KMS-11 (cell line): ENCODE measurements at regions not wholly inside any gene's neighbourhood (a gene's known extent, or its start where the extent isn't known, plus 50 kb on each side); places are given as distances from the start of the nearest gene placed in this dataset.

Experiments used
- H2AFZ ChIP-seq: fragments of 200-600 bp; sonication (generic); 2 replicates; pipeline ENCODE4 v1.6.1; 2016; ENCODE audit warnings: antibody characterized with exemption, mixed run types, low read depth
- H3K27ac ChIP-seq: fragments of 200-600 bp; sonication (generic); 2 replicates; pipeline ENCODE4 v1.6.1; 2016; ENCODE audit warnings: mild to moderate bottlenecking, mixed run types
- H3K27me3 ChIP-seq: fragments of 200-600 bp; sonication (generic); 2 replicates; pipeline ENCODE4 v1.6.1; 2017; ENCODE audit warnings: mild to moderate bottlenecking, low read depth, mixed run types, moderate library complexity; ENCODE audit not compliant: insufficient read depth
- H3K36me3 ChIP-seq: fragments of 200-600 bp; sonication (generic); 2 replicates; pipeline ENCODE4 v1.6.1; 2017; ENCODE audit warnings: mild to moderate bottlenecking, mixed run types; ENCODE audit not compliant: insufficient read depth
- H3K4me1 ChIP-seq: fragments of 200-600 bp; sonication (generic); 2 replicates; pipeline ENCODE4 v1.6.1; 2016; ENCODE audit warnings: mild to moderate bottlenecking, low read depth, mixed run types; ENCODE audit not compliant: poor library complexity, severe bottlenecking
- H3K4me2 ChIP-seq: fragments of 200-600 bp; sonication (generic); 2 replicates; pipeline ENCODE4 v1.7.0; 2016; ENCODE audit warnings: mild to moderate bottlenecking, mixed run types
- H3K4me3 ChIP-seq: fragments of 200-600 bp; sonication (generic); IDR thresholded peaks from 2 replicates; pipeline ENCODE4 v1.6.1; 2017; ENCODE audit warnings: low read depth, low read length, mixed read lengths; ENCODE audit not compliant: insufficient read depth
- H3K79me2 ChIP-seq: fragments of 200-600 bp; sonication (generic); 2 replicates; pipeline ENCODE4 v1.6.1; 2016; ENCODE audit warnings: low read depth, mixed run types; ENCODE audit not compliant: insufficient read depth
- H3K9ac ChIP-seq: fragments of 200-600 bp; sonication (generic); 2 replicates; pipeline ENCODE4 v1.6.1; 2016; ENCODE audit warnings: mild to moderate bottlenecking, mixed run types
- H4K20me1 ChIP-seq: fragments of 200-600 bp; sonication (generic); 2 replicates; pipeline ENCODE4 v1.6.1; 2016; ENCODE audit warnings: mild to moderate bottlenecking, mixed run types; ENCODE audit not compliant: insufficient read depth
- TF ChIP-seq, protein P1 (sequence below): fragments of 200-600 bp; sonication (generic); conservative IDR thresholded peaks from 2 replicates; pipeline ENCODE4 v1.6.1; 2017; ENCODE audit warnings: low read depth, mild to moderate bottlenecking, antibody characterized with exemption, low read length, moderate library complexity, mixed read lengths

DNA sequence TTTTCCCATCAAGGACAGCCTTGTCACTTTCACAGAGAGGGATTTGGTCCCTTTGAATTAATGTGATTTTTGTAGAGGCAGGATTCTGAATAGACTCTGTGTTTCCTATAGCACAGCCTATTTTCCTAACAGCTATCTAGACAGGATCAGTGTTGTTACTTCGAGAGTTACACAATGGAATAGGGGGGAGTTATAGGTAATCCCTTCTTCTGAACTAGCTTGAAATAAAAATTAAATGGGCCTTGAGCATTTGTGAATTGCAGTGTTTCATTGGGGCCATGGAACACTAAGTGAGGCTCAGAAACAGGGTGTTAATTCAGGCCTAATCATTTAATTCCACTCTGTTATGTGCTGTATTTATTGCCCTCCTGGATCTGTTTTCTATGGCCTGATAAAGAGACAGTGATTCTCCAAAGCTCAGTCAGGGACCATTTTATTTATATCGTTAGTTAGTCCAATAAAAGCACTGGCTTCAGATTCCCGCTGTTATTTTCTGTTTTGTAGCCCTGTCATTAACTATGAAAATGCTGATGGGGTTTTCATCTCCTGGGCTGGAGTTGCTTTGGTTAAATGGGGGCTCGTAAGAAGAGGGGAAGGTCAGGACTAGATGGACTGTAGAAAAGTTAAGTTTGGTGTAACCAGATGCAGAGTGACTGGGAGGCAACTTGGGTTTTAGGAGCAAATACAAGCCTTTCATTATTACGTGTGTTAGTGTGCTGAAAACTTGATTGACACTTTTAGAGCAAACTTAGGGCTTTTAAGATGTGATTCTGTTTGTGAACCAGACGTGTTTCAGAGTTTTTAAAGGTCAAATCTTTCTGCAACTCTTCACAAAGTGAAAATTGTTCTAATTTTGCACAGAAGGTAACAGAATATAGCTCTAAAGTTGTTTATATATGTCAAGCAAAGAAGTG, 461.0 kb upstream of the HNRNPA3 start:
- Histone ChIP-seq H3K79me2 (no peaks in the 10 kb centered on the region), H3K27ac (no peak overlapping the region), H4K20me1 (no peaks in the 10 kb centered on the region), H3K9ac (no peak overlapping the region), H3K36me3 (no peaks in the 10 kb centered on the region), H3K27me3 (no peaks in the 10 kb centered on the region), H3K4me1 (peaks cover 3% of the 10 kb centered on the region), H3K4me2 (no peak overlapping the region), H2AFZ (no peak overlapping the region), H3K4me3 (no peak overlapping the region)
- TF ChIP-seq, protein P1, sequence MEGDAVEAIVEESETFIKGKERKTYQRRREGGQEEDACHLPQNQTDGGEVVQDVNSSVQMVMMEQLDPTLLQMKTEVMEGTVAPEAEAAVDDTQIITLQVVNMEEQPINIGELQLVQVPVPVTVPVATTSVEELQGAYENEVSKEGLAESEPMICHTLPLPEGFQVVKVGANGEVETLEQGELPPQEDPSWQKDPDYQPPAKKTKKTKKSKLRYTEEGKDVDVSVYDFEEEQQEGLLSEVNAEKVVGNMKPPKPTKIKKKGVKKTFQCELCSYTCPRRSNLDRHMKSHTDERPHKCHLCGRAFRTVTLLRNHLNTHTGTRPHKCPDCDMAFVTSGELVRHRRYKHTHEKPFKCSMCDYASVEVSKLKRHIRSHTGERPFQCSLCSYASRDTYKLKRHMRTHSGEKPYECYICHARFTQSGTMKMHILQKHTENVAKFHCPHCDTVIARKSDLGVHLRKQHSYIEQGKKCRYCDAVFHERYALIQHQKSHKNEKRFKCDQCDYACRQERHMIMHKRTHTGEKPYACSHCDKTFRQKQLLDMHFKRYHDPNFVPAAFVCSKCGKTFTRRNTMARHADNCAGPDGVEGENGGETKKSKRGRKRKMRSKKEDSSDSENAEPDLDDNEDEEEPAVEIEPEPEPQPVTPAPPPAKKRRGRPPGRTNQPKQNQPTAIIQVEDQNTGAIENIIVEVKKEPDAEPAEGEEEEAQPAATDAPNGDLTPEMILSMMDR = no peak

DNA sequence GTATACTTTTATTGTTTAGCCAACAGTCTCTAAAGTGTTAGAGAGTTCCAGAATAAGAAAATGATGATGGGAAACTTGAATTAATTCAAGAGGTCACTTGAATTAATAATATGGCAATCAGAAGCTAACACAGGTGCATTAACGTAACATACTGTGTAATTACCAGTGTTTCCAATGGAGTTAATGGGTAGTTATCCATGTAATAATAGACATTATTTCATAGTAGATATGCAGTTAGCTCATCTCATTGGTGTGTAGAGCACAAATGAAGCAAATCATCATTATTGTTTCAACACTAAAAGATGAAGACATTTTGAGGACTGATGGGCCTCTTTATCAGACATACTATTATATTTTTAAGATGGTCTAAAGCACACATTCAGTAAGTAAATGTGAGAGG, 460.3 kb upstream of the HNRNPA3 start:
- Histone ChIP-seq H3K36me3 (no peaks in the 10 kb centered on the region), H4K20me1 (no peaks in the 10 kb centered on the region), H3K9ac (no peak overlapping the region), H3K4me1 (peaks cover 3% of the 10 kb centered on the region), H2AFZ (no peak overlapping the region), H3K27me3 (no peaks in the 10 kb centered on the region), H3K4me2 (no peak overlapping the region), H3K27ac (no peak overlapping the region), H3K79me2 (no peaks in the 10 kb centered on the region), H3K4me3 (no peak overlapping the region)
- TF ChIP-seq, protein P1 = no peak

DNA sequence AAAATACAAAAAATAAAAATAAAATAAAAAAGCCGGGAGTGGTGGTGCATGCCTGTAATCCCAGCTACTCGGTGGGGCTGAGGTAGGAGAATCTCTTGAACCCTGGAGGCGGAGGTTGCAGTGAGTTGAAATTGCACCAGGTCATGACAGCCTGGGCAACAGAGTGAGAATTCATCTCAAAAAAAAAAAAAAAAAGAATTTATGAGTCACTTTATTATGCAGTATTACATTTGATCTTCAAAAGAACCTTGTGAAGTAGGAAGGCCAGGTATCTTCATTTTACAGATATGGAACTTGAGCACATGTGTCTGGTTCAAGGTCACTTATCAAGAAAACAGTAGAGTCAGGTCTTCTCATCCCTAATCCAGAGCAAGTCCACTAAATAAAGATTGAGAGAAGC, 459.4 kb upstream of the HNRNPA3 start:
- peaks cover 3% of the 10 kb centered on the region for H3K4me1 ChIP-seq
- no peaks in the 10 kb centered on the region for H3K27me3 ChIP-seq
- H3K4me2 ChIP-seq = no peak overlapping the region
- no peak overlapping the region for H2AFZ ChIP-seq
- no peaks in the 10 kb centered on the region for H3K36me3 ChIP-seq
- TF ChIP-seq, protein P1 = no peak
- H3K79me2 ChIP-seq = no peaks in the 10 kb centered on the region
- no peak overlapping the region for H3K27ac ChIP-seq
- H3K4me3 ChIP-seq = no peak overlapping the region
- no peak overlapping the region for H3K9ac ChIP-seq
- no peaks in the 10 kb centered on the region for H4K20me1 ChIP-seq

DNA sequence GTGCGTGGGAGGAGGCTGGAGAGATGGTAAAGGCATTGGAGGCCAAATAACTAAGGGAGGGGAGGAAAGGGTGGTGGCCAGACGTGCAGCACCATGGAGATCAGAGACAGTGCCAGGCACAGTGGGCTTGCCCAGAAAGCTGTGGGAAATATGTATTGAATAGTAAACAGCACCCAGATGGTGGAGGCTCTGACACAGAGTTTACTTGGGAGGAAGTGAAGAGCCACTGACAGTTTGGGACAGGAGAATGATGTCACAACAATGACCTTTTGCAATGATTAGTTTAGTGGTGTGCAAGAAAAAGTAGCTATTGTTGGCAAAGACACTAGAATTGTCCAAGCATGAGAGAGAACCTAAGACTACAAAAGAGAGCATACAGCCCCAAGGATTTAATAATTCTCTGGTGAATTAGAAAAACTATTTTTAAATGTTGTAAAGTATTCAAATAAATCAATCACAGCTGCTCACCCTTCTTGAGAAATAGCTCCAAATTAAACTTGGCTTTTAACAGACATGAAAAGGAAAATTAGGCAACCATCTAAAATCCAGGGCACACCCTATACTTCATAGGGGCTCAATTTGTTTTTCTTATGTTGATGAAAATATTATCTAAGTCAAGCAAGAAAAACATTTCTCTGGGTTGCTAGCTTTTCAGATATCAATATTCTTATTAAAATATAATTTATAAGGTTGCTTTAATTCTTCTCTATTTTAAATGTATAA, 458.7 kb upstream of the HNRNPA3 start:
- no peaks in the 10 kb centered on the region for H3K27me3 ChIP-seq
- H3K9ac ChIP-seq = no peak overlapping the region
- no peaks in the 10 kb centered on the region for H4K20me1 ChIP-seq
- TF ChIP-seq, protein P1 = no peak
- peaks cover 3% of the 10 kb centered on the region for H3K4me1 ChIP-seq
- H3K79me2 ChIP-seq = no peaks in the 10 kb centered on the region
- no peaks in the 10 kb centered on the region for H3K36me3 ChIP-seq
- H2AFZ ChIP-seq = no peak overlapping the region
- H3K4me2 ChIP-seq = no peak overlapping the region
- no peak overlapping the region for H3K27ac ChIP-seq
- H3K4me3 ChIP-seq = no peak overlapping the region
